HepG2 (cell line): ENCODE measurements at regions not wholly inside any gene's neighbourhood (a gene's known extent, or its start where the extent isn't known, plus 50 kb on each side); places are given as distances from the start of the nearest gene placed in this dataset.

Experiments used
- ATAC-seq: fragments of 200-7000 bp; cut with Tn5 transposase; 3 replicates; pipeline ENCODE4 v1.9.1; 2020; ENCODE audit warnings: mild to moderate bottlenecking, moderate library complexity
- BruUV-seq: library from RNA; stranded (reverse); fragments of 400-500 nt; replicated peaks from 2 replicates; lab custom pipeline; 2021; lab: Mats Ljungman, UMichigan
- CTCF ChIA-PET: fragments of 300-600 bp; formaldehyde crosslinking; extraction: SDS; loops from one replicate; lab custom pipeline; 2021; ENCODE audit warnings: low total read pairs, inconsistent platforms, low intra/inter-chr PET ratio; lab: Yijun Ruan, JAX
- POLR2A ChIA-PET: fragments of 350-600 bp; sonication (Branson Sonifier 250); formaldehyde crosslinking; loops from one replicate; lab custom pipeline; 2020; ENCODE audit warnings: antibody characterized with exemption, inconsistent platforms; lab: Yijun Ruan, JAX
- DNase-seq: peaks from one replicate; pipeline ENCODE4 v3.0.0-alpha.2; 2015; ENCODE audit warnings: low spot score
- FAIRE-seq: peaks from 3 replicates; lab custom pipeline; 2011; peaks lifted over from hg19 to GRCh38; lab: Jason Lieb, UNC
- H2AFZ ChIP-seq: one replicate; pipeline ENCODE4 v1.6.1; 2011; ENCODE audit warnings: low read length, inconsistent platforms
- H3K27ac ChIP-seq: fragments of 300-600 bp; 3 replicates; pipeline ENCODE4 v1.8.0; 2011; ENCODE audit warnings: mixed run types, mild to moderate bottlenecking, mixed read lengths, low read length, inconsistent platforms; ENCODE audit not compliant: insufficient read depth; ENCODE audit errors: extremely low read length
- H3K27me3 ChIP-seq, 2 experiments: fragments of 200-600 bp in 1 of 2; 2 replicates in 1 of 2; 3 replicates in 1 of 2; pipeline versions ENCODE4 v1.6.0 to v1.8.0; 2011; ENCODE audit warnings: low read length in 2 of 2, mild to moderate bottlenecking in 2 of 2, moderate library complexity in 2 of 2, inconsistent platforms in 1 of 2; ENCODE audit not compliant: insufficient read depth in 2 of 2, control insufficient read depth in 1 of 2
- H3K36me3 ChIP-seq, 2 experiments: fragments of 200-600 bp in 1 of 2; replicated peaks in 1 of 2; 2 replicates in 1 of 2; 3 replicates in 1 of 2; pipeline versions ENCODE4 v1.5.1 to v1.8.0; 2011; ENCODE audit warnings: low read length in 2 of 2, inconsistent platforms in 1 of 2; ENCODE audit not compliant: insufficient read depth in 2 of 2, control insufficient read depth in 1 of 2
- H3K4me1 ChIP-seq: 2 replicates; pipeline ENCODE4 v1.5.1; 2012; ENCODE audit warnings: low read length, inconsistent platforms; ENCODE audit not compliant: insufficient read depth
- H3K4me2 ChIP-seq: 2 replicates; pipeline ENCODE4 v1.6.0; 2011; ENCODE audit warnings: low read depth, low read length, inconsistent platforms
- H3K4me3 ChIP-seq, 3 experiments: fragments of 200-600 bp in 1 of 3; sonication (generic), shearing (Covaris generic) in 1 of 3; replicated peaks in 1 of 3; 2 replicates each; pipeline ENCODE4 v1.5.1; 2011 to 2016; ENCODE audit warnings: low read length in 3 of 3, inconsistent platforms in 2 of 3, low read depth in 2 of 3, mild to moderate bottlenecking in 2 of 3, control low read depth in 1 of 3, mixed read lengths in 1 of 3; ENCODE audit not compliant: insufficient read depth in 1 of 3
- H3K79me2 ChIP-seq: one replicate; pipeline ENCODE4 v1.6.1; 2011; ENCODE audit warnings: low read length, inconsistent platforms; ENCODE audit not compliant: insufficient read depth
- H3K9ac ChIP-seq: 2 replicates; pipeline ENCODE4 v1.6.0; 2011; ENCODE audit warnings: mild to moderate bottlenecking, low read depth, low read length, inconsistent platforms; ENCODE audit not compliant: insufficient read depth
- H3K9me3 ChIP-seq: 2 replicates; pipeline ENCODE4 v1.5.1; 2012; ENCODE audit warnings: mild to moderate bottlenecking, low read length
- H4K20me1 ChIP-seq: 2 replicates; pipeline ENCODE4 v1.6.0; 2011; ENCODE audit warnings: inconsistent platforms, mild to moderate bottlenecking, low read length, moderate library complexity; ENCODE audit not compliant: insufficient read depth
- KAT2B ChIP-seq: fragments of 150-350 bp; IDR thresholded peaks from 2 replicates; pipeline ENCODE4 v1.6.1; 2014; ENCODE audit warnings: low read depth, low read length, borderline replicate concordance
- RBAK ChIP-seq: sonication (generic); formaldehyde crosslinking; IDR thresholded peaks from 2 replicates; pipeline ENCODE4 v1.5.1; 2020; ENCODE audit warnings: mild to moderate bottlenecking, missing genetic modification reagents
- ZNF235 ChIP-seq: sonication (generic); formaldehyde crosslinking; IDR thresholded peaks from 2 replicates; pipeline ENCODE4 v1.8.1; 2023; ENCODE audit warnings: mild to moderate bottlenecking, missing genetic modification reagents, borderline replicate concordance
- WGBS: methylation state at CpG from one replicate; pipeline ENCODE4 v1.1.6; 2017; ENCODE audit warnings: low lambda C conversion rate; 5-methylcytosine and 5-hydroxymethylcytosine counted together
- in situ Hi-C: cut with HindIII; loops from 2 replicates; pipeline ENCODE4 v1.10.0; 2017; ENCODE audit warnings: low pct_unique_long_range_greater_than_20kb; ENCODE audit not compliant: extremely low pct_ligation_motif_present
- intact Hi-C: fragments of 100-400 bp; cut with micrococcal nuclease; formaldehyde crosslinking; loops from one replicate; pipeline ENCODE4 v1.10.0; 2022; ENCODE audit not compliant: unreplicated experiment
- TF ChIP-seq, protein P1 (sequence below): sonication (generic); formaldehyde crosslinking; IDR thresholded peaks from 2 replicates; pipeline ENCODE4 v1.5.1; 2020; ENCODE audit warnings: mild to moderate bottlenecking, missing genetic modification reagents

DNA sequence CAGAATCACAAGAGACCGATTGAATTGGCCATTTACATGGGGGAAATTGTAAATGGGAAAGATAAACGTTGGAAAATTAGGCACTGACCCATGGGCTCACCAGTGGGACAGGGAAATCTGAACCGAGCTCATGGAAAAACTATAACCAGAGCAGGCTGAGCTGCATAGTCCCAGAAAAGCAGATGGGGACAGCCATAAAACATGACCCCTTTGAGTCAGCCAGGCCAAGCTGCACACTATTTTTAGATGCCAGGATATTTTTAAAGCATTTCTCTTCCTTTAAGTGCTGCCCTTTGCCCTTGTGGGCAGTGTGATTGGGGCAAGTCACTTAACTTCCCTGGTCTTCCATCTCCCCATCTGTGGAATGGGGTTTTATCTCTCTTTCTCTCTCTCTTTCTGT is 184.1 kb downstream of the FOXD2 start:
- in situ Hi-C loops = no loop called here

DNA sequence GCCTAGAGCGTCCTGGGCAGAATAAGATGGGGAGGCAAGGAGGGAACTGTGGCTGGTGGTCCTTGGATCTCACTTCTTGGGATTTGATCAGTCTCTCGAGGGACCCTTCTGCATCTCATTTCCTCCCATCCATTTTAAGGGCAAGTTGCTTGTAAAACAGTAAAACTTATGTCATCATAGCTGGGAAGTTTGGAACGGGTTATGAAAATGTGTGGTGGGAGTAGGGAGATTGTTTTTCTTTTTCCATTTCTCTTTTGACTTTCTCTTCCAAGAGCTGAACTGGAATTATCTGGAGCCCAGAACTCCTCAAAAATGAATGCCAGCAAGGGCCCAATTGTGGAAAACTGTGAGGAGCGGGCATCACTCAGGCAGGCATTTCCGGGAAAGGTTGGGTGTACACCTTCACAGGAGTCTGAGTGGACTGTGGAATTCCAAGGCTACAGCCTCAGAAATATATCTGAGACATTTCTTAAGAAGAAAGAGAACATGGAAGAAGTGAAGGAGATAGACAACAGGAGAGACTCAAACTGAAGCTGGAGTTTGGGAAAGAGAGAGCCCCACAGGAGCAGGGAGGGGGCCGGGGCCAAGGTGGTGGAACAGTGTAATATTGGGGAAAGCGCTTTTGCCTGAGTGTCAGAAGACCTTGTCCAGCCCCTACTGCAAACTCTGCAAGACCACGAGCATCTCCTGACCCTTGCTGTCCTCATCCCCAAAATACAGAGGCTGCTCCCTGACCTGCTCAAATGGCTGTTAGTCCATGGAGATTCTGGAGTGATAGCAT is 185.1 kb downstream of the FOXD2 start:
- H3K27ac ChIP-seq = no peak overlapping the region
- no peak for FAIRE-seq
- ChIA-PET POLR2A (no interaction called here), CTCF (no interaction called here)
- no peaks in the 10 kb centered on the region for H3K79me2 ChIP-seq
- in situ Hi-C loops (no loop called here), intact Hi-C loops (no loop called here)
- ATAC-seq = no peak
- WGBS = 20% methylated on average over 8 of the region's 8 CpGs
- no peak overlapping the region for H3K4me3 ChIP-seq
- H4K20me1 ChIP-seq = no peaks in the 10 kb centered on the region; the same call in 1 of the 2 replicates
- H3K4me1 ChIP-seq = no peaks in the 10 kb centered on the region
- no peak overlapping the region for H3K9ac ChIP-seq
- H2AFZ ChIP-seq = no peak overlapping the region
- BruUV-seq = no TSS peak
- no peak overlapping the region for H3K4me2 ChIP-seq
- no peak for DNase-seq
- peaks cover 0 to 8% of the 10 kb centered on the region in 2 experiments; a peak in 2 of 5 replicates for H3K27me3 ChIP-seq
- no peaks in the 10 kb centered on the region for H3K9me3 ChIP-seq
- H3K36me3 ChIP-seq = no peaks in the 10 kb centered on the region
- TF ChIP-seq KAT2B (no peak), ZNF235 (CRISPR knock-in tag) (no peak)

More for the DNA sequence above, 184.1 kb downstream of the FOXD2 start:
- no peak for FAIRE-seq
- no peak for TF ChIP-seq RBAK (CRISPR knock-in tag)
- TF ChIP-seq, protein P1, sequence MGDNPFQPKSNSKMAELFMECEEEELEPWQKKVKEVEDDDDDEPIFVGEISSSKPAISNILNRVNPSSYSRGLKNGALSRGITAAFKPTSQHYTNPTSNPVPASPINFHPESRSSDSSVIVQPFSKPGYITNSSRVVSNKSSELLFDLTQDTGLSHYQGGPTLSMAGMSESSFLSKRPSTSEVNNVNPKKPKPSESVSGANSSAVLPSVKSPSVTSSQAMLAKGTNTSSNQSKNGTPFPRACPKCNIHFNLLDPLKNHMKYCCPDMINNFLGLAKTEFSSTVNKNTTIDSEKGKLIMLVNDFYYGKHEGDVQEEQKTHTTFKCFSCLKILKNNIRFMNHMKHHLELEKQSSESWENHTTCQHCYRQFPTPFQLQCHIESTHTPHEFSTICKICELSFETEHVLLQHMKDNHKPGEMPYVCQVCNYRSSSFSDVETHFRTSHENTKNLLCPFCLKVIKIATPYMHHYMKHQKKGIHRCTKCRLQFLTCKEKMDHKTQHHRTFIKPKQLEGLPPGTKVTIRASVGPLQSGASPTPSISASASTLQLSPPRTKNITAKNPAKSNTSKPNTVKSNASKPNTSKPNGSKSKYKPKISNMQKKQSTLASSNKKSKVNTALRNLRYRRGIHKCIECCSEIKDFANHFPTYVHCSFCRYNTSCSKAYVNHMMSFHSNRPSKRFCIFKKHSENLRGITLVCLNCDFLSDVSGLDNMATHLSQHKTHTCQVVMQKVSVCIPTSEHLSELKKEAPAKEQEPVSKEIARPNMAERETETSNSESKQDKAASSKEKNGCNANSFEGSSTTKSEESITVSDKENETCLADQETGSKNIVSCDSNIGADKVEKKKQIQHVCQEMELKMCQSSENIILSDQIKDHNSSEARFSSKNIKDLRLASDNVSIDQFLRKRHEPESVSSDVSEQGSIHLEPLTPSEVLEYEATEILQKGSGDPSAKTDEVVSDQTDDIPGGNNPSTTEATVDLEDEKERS (CRISPR knock-in tag) = no peak
- TF ChIP-seq, all 625 proteins: peak for 0
- DNase-seq = no peak
- Histone ChIP-seq H3K9me3 (no peaks in the 10 kb centered on the region), H3K36me3 (no peaks in the 10 kb centered on the region), H3K4me2 (no peak overlapping the region), H3K4me1 (no peaks in the 10 kb centered on the region), H2AFZ (no peak overlapping the region), H3K79me2 (no peaks in the 10 kb centered on the region), H3K27me3 (no peaks in the 10 kb centered on the region; a peak in 1 of 5 replicates), H4K20me1 (no peaks in the 10 kb centered on the region; the same call in 1 of the 2 replicates), H3K27ac (no peak overlapping the region), H3K9ac (no peak overlapping the region), H3K4me3 (no peak overlapping the region)
- WGBS = 6% methylated on average over 3 of the region's 3 CpGs
- ChIA-PET POLR2A (no interaction called here), CTCF (no interaction called here)
- no TSS peak for BruUV-seq
- ATAC-seq = no peak
- intact Hi-C loops = no loop called here
